Spinal cord (tissue), 9 donors: ENCODE measurements at regions not wholly inside any gene's neighbourhood (a gene's known extent, or its start where the extent isn't known, plus 50 kb on each side); places are given as distances from the start of the nearest gene placed in this dataset.

Source experiments
- DNase-seq, 6 donors: peaks; one replicate each; pipeline versions ENCODE4 v3.0.0 to v3.0.0-alpha.2; 2013 to 2015; ENCODE audit warnings: low spot score in 6 of 6, low read depth in 4 of 6
- H3K27ac ChIP-seq: one replicate; pipeline ENCODE4 v1.5.1; 2013; ENCODE audit warnings: low read depth, low read length, control low read depth
- H3K27me3 ChIP-seq: one replicate; pipeline ENCODE4 v1.6.1; 2013; ENCODE audit warnings: low read length; ENCODE audit not compliant: control insufficient read depth, insufficient read depth
- H3K36me3 ChIP-seq: one replicate; pipeline ENCODE4 v1.6.1; 2013; ENCODE audit warnings: low read length; ENCODE audit not compliant: control insufficient read depth, insufficient read depth
- H3K4me1 ChIP-seq: one replicate; pipeline ENCODE4 v1.6.1; 2013; ENCODE audit warnings: low read length; ENCODE audit not compliant: control insufficient read depth, insufficient read depth
- H3K4me3 ChIP-seq: one replicate; pipeline ENCODE4 v1.5.1; 2013; ENCODE audit warnings: low read depth, low read length, control low read depth
- H3K9me3 ChIP-seq: one replicate; pipeline ENCODE4 v1.6.1; 2013; ENCODE audit warnings: low read length; ENCODE audit not compliant: control insufficient read depth, insufficient read depth
- WGBS: methylation state at CpG from one replicate; pipeline ENCODE4 v1.1.5; 2013; ENCODE audit warnings: missing lambda C conversion rate; ENCODE audit not compliant: insufficient coverage; 5-methylcytosine and 5-hydroxymethylcytosine counted together
- donor health status: healthy.

DNA sequence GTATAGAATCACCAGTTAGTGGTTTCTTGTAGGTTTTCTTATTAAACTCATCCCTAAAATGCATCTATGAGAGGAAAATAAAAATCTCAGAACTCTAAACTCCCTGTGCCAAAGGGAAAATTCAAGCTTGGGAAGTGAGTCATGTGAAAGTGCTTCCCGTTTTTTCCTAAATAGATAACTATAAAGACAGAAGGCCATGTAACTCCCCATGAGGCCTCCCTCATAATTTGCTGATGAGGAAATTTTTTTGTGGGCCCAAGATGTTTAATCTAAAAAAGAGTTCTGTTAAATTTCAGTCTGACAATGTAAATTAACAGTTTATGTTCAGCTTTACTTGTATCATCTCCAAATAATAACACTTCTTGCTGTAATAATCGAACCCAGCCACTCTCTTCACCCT lies 1273.9 kb downstream of the OTOL1 start:
- no peaks in the 10 kb centered on the region for H3K9me3 ChIP-seq
- H3K27ac ChIP-seq = no peak overlapping the region
- WGBS = no CpG with 5 or more reads among the region's 2 CpGs
- no peaks in the 10 kb centered on the region for H3K4me1 ChIP-seq
- H3K36me3 ChIP-seq = no peaks in the 10 kb centered on the region
- no peaks in the 10 kb centered on the region for H3K27me3 ChIP-seq
- no peak for DNase-seq
- no peak overlapping the region for H3K4me3 ChIP-seq

DNA sequence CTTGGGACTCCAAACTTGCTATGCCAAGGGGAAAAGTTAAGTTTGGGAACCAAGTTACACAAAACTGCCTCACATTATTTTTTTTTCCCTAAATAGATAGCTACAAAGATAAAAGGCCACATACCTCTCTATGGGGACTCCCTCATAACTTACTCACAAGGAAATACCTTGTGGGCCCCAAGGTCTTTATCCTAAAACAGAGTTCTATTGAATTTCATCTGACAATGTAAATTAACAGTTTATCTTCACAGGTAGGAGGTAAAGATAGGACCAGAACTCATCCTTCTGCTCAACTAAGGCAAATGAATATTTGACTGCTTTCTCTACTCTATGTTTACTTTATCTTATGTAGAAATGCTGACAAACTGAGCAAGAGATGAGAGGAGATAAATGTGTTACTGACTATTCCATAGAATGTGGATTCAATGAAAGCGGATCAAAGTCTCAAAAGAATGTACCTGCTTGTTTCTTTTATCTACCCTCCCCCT lies 1278.0 kb downstream of the OTOL1 start:
- Histone ChIP-seq H3K27ac (no peak overlapping the region), H3K4me1 (no peaks in the 10 kb centered on the region), H3K4me3 (no peak overlapping the region), H3K36me3 (no peaks in the 10 kb centered on the region), H3K9me3 (no peaks in the 10 kb centered on the region), H3K27me3 (no peaks in the 10 kb centered on the region)
- no CpG with 5 or more reads among the region's 1 CpG for WGBS
- DNase-seq = no peak

DNA sequence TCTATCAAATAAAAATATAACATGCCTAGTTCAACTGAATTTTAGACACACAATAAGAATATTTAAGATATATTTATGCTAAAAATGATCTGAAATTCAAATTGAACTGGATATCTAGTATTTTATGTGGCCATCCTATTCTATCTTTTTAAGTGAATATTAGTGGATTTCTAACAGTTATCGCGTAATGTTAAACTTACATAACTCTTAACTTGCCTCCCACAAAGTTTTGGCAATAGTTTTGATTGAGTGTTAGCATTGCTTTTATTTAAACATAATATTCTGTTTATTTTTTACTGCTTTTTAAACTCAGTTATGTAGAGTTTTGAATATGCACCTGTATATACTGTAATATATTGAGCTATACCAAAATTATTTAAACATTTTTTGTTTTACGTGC lies 1279.5 kb downstream of the OTOL1 start:
- no CpG with 5 or more reads among the region's 3 CpGs for WGBS
- Histone ChIP-seq H3K9me3 (no peaks in the 10 kb centered on the region), H3K27ac (no peak overlapping the region), H3K4me3 (no peak overlapping the region), H3K27me3 (no peaks in the 10 kb centered on the region), H3K4me1 (no peaks in the 10 kb centered on the region), H3K36me3 (no peaks in the 10 kb centered on the region)
- no peak for DNase-seq

DNA sequence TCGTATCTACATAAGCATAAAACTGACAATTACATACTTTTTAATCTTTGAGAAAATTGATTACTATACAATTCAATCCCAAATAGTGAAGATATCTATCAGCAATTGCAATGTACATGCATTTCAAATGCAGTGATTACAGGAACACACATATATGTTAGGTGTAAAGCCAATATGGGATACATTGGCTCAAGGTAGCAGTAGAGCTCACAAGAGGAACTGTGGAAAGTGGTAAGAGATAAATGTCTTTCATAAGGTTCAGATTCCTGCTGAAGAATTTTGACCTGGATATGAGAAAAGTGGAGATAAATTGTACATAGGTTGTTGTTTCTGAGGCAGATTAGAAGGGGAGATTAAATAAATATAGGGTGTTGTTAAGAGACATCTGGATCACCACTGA lies 1280.5 kb downstream of the OTOL1 start:
- H3K9me3 ChIP-seq = no peaks in the 10 kb centered on the region
- H3K4me3 ChIP-seq = no peak overlapping the region
- H3K4me1 ChIP-seq = no peaks in the 10 kb centered on the region
- H3K27ac ChIP-seq = no peak overlapping the region
- DNase-seq = peak in 1 of 6 donors; percentile 26
- no CpG with 5 or more reads among the region's 1 CpG for WGBS
- no peaks in the 10 kb centered on the region for H3K36me3 ChIP-seq
- no peaks in the 10 kb centered on the region for H3K27me3 ChIP-seq

DNA sequence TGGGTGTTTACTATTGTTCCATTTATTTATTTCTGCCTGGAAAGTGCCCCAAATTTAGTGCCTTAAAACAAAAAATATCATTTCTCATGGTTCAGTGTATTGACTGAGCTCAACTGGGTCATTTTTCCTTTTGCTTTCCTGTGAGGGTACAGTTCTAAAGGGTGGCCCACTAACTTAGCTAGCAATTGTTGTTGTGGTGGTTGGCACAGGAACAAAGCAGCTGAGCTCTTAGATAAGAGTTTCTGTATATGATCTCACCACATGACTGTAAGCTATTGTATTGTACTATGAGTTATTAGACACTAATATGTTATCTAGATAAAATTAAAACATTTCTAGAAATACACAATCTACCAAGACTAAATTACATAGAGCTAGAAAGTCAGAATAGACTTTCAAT lies 1283.7 kb downstream of the OTOL1 start:
- Histone ChIP-seq H3K27ac (no peak overlapping the region), H3K9me3 (no peaks in the 10 kb centered on the region), H3K27me3 (no peaks in the 10 kb centered on the region)

DNA sequence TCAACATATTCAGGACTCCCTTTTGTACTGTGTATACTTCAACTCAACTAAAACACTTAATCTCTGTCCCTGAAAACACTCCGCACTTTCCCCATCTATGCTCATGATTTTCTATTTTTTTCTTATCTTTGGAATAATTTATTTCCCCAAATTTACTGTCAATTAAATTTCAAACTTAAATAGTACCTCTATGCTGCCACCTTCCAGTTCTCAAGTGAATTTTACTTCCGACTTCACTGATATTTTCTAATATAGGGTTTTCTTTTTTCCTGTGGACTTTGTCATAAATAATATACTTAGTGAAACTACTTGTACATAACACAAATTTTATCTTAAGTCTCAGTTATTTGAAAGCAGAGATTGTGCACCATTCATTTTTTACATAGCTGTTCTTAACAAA lies 1303.3 kb downstream of the OTOL1 start:
- no peaks in the 10 kb centered on the region for H3K27me3 ChIP-seq
- no peak for DNase-seq
- H3K36me3 ChIP-seq = no peaks in the 10 kb centered on the region
- H3K4me1 ChIP-seq = no peaks in the 10 kb centered on the region
- no peak overlapping the region for H3K27ac ChIP-seq
- no CpG with 5 or more reads among the region's 2 CpGs for WGBS
- H3K4me3 ChIP-seq = no peak overlapping the region
- no peaks in the 10 kb centered on the region for H3K9me3 ChIP-seq

More for the DNA sequence above, 1283.7 kb downstream of the OTOL1 start:
- Histone ChIP-seq H3K4me1 (no peaks in the 10 kb centered on the region), H3K36me3 (no peaks in the 10 kb centered on the region), H3K4me3 (no peak overlapping the region)
- DNase-seq = no peak

DNA sequence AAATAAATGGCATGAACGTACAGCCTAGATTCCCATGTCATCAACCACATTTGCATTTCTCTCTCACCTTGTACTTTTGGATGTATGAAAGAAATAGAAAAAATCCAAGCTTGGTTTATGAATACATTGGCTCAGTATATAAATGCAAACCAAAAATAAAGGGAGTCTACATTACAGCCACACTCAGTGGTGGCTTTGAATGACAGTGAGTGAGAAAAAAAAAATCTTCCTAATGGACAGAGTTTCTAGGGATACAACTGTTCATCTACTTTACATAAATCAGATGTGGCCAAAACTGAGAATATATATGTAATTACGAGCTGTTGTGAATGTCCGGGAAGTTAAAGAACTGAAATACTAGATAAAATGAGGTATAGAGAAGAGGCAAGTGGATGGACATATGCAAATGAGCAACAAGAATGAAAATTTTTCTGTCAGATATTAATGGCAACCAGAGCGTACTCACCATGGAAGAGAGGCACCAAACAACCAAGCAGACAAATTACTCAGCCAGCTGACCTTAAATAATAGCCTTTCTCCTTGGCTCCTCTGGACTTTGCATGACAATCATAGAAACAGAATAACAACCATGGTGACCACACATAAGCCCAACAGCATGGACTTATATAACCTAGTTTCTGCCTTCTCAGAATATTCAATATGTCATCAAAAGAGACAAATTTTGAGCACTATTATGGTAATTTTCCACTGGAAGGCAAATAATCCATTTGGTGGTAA lies 1305.8 kb downstream of the OTOL1 start:
- Histone ChIP-seq H3K4me1 (no peaks in the 10 kb centered on the region), H3K36me3 (no peaks in the 10 kb centered on the region)
- no CpG with 5 or more reads among the region's 4 CpGs for WGBS

DNA sequence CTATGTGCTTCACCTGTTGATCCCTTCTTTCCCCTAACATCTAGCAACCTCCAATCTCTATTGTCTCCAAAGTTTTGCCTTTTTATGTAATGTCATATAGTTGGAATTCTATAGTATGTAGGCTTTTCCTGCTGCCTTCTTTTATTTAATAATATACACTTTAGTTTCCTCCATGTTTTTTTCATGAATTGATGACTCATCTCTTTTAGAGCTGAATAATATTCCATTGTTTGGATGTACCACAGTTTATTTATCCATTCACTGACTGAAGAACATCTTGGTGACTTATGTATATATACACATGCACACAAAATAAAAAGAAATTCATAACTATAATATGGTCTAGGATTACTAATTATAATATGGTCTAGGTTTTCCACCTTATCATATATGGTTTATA lies 1314.2 kb downstream of the OTOL1 start:
- Histone ChIP-seq H3K4me3 (no peak overlapping the region), H3K27ac (no peak overlapping the region), H3K27me3 (no peaks in the 10 kb centered on the region), H3K4me1 (no peaks in the 10 kb centered on the region), H3K36me3 (no peaks in the 10 kb centered on the region), H3K9me3 (no peaks in the 10 kb centered on the region)
- DNase-seq = no peak

More for the DNA sequence above, 1305.8 kb downstream of the OTOL1 start:
- DNase-seq = no peak
- no peak overlapping the region for H3K4me3 ChIP-seq
- no peaks in the 10 kb centered on the region for H3K9me3 ChIP-seq
- no peaks in the 10 kb centered on the region for H3K27me3 ChIP-seq
- H3K27ac ChIP-seq = no peak overlapping the region

DNA sequence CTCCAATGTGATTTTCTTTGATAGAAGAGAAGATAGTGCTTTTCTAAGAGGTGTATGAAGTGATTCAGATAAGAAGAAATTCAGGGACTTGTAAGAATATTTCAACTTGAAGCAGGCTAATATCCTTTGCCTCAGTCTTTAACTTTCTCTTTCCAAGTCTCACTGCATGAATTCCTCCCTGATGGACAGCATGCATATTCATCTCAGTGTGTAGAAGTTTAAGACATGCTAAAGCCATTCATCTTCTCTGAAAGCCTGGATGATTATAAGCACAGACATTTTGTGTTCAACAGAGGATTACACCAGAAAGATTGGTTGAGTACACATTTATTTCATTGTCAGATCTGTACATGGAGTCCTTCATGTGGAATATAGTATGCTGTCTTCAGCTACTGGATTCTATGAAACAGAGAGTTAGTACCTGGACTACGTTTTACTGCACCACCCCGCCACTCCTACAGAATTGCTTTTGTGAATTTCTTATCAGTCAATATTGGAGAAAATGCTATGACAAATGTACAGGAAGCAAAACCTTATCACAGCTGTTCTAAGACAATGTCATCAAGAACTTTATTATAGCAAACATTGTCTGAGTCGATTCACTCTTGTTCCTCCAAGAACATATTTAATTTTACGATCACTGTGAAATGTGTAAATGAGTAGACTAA lies 1346.1 kb downstream of the OTOL1 start:
- no peak overlapping the region for H3K27ac ChIP-seq
- H3K27me3 ChIP-seq = no peaks in the 10 kb centered on the region
- DNase-seq = peak in 1 of 6 donors; percentile 5
- no peaks in the 10 kb centered on the region for H3K36me3 ChIP-seq
- no peaks in the 10 kb centered on the region for H3K4me1 ChIP-seq
- H3K9me3 ChIP-seq = no peaks in the 10 kb centered on the region
- WGBS = no CpG with 5 or more reads among the region's 4 CpGs
- H3K4me3 ChIP-seq = no peak overlapping the region

DNA sequence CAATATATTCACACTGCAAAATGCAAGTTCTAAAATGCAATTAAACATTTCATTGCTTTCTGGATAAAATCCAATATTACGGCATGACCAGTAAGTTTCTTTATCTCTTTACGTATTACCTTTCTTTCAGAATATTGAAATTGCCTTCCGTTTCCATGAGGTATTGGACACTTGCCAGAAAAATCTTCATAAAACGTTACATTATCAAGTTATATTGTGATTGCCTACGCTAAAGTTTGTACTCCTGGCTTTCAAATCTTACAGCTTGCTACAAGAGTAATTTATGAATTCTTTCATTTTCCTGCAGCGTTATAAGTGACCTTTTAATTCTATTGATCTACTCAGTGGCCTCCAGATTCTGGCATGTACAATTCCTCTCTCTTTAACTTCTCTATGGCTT lies 1349.3 kb downstream of the OTOL1 start:
- Histone ChIP-seq H3K27ac (no peak overlapping the region), H3K4me3 (no peak overlapping the region), H3K27me3 (no peaks in the 10 kb centered on the region), H3K9me3 (no peaks in the 10 kb centered on the region), H3K36me3 (no peaks in the 10 kb centered on the region), H3K4me1 (no peaks in the 10 kb centered on the region)
- DNase-seq = peak in 1 of 6 donors; percentile 15
- whole genome bisulfite sequencing = no CpG with 5 or more reads among the region's 6 CpGs
